Femur (tissue), 1 donor: ENCODE measurements at regions not wholly inside any gene's neighbourhood (a gene's known extent, or its start where the extent isn't known, plus 50 kb on each side); places are given as distances from the start of the nearest gene placed in this dataset.
"Not testable (repeated sequence)": the region's sequence is repeated elsewhere in the genome, so short reads cannot be mapped to it uniquely, and the experiment has no call there.

Source experiments
- DNase-seq: peaks from one replicate; pipeline ENCODE4 v3.0.0-alpha.2; 2017

GRCh38 chrX:118216087-118216486 is 99.5 kb upstream of the KLHL13 start:
- DNase-seq, result no peak

DNA sequence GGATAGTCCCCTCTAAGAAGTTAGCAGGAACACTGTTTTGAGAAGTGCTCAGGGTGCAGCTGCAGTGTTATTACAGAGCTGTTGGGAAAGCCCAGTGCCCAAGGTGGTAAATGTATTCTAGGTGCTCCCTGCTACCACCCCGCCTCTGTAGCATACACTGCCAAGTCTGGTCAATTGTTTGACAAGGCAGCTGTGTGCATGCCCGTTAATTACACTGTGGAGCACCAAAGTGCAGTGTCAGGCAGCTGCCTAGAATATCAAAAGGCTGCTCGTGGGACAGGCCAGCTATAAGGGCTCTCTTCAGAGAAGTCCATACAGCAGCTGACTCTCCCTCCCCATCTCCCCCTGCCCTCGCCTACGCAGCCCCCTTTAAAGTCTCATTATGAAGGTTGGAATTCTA is 99.9 kb upstream of the KLHL13 start:
- peak; percentile 40 for DNase-seq

DNA sequence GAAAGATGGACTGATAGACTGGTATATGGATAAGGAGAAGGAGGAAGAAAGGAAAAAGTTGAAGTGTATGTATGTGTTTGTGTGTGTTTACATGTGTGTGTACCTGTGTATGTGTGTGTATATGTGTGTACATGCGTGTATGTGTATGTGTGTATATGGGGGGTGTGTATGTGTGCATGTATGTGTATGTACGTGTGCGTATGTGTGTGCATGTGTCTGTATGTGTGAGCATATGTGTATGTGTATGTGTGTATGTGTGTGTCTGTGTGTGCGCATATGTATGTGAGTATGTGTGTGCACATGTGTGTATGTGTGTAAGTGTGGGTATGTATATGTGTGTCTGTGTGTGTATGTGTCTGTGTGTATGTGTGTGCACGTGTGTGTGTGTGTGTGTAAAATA is 101.5 kb upstream of the KLHL13 start:
- no peak for DNase-seq

DNA sequence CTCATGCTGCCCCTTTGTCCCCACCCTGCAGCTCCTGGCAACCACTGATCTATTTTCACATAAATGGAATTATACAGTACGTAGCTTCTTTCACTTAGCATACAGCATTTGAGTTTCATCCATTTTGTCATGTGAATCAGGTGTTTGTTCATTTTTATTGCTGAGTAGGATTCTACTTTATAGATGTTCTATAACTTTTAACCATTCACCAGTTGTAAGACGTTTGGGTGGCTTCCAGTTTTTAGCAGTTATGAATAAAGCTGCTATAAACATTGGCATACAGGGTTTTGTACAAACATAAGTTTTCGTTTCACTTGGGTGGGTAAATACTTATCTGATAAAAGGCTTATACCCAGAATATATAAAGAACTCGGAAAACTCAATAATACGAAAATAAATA is 102.3 kb upstream of the KLHL13 start:
- no peak for DNase-seq

GRCh38 chrX:118219866-118220265 is 103.3 kb upstream of the KLHL13 start:
- DNase-seq, result no peak

DNA sequence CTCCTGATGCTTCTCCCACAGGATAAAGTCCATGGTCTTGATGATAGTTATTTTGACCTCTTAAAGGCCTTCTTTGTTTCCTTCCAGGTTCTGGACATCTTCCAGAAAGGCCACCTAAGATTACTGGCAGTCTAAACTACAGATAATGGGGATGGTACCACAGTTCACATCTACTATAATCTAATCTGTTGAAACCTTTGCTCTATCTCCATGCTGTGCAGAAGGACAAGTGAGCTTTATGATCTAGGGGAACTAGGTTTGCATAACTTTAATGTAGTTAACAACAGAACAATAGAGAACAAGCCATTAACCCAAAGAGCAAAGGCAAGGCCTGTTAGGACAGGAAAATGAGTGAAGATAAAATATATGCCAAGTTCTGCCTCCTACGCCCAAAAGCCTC is 103.9 kb upstream of the KLHL13 start:
- DNase-seq, result no peak

- DNase-seq, result no peak
Observed at GRCh38 chrX:118221270-118221669, 104.7 kb upstream of the KLHL13 start.

DNA sequence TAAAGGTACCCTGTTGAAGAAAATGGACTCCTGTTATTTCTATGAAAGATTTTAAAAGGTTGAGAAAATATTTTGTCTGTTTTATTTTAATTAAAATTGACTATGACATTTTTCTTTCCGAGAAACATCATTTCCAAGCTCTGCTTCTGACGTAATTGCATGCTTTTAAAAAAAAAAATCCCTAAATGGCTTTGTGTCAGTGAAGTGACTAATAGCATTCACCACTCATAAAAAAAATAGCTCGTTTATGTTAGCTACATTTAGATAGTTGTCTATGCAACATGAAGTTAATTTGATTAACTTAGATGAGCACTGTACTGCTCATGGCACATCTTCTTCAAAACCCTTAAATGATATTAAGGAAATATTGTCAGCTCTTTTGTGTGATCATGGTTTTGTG is 105.1 kb upstream of the KLHL13 start:
- DNase-seq, result no peak

- DNase-seq, result no peak
Observed at GRCh38 chrX:118222421-118222820, 105.8 kb upstream of the KLHL13 start.

DNA sequence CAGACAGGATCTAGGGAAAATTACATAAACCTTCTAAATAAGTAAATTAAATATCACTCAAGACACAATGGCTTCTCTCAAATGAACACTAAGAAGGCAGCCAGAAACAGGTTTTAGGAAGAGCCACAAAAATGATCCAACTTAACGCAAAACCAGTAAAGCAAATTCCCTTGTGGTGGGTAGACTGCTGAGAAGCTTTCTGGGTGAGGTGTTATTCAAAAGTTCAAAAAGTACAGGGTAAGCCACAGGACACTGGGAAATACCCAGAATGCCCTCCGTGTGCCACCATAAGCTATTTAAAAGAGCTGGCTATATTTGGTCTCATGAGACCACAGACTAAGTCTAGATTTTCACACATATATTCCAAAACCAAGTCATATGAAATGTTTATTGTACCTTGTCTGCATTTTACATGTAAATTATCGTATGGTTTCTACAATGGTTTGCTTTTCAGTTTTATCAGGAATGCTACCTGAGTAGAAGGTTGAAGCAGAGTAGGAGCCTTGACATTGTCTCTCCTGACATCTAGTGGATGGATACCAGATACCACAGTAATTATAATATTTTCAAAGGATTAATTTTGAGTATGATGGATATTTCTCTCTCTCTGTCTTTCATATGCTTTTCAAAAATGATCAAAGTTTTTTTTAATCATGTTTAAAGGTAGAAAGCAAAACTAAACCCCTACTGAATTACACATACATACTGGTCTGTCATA is 109.3 kb upstream of the KLHL13 start:
- no peak for DNase-seq

- no peak for DNase-seq
Observed at GRCh38 chrX:118228041-118228440, 111.4 kb upstream of the KLHL13 start.

GRCh38 chrX:118228456-118228855 is 111.8 kb upstream of the KLHL13 start:
- no peak for DNase-seq

- no peak for DNase-seq
Observed at GRCh38 chrX:118231464-118231863, 114.4 kb upstream of the WDR44 start.

DNA sequence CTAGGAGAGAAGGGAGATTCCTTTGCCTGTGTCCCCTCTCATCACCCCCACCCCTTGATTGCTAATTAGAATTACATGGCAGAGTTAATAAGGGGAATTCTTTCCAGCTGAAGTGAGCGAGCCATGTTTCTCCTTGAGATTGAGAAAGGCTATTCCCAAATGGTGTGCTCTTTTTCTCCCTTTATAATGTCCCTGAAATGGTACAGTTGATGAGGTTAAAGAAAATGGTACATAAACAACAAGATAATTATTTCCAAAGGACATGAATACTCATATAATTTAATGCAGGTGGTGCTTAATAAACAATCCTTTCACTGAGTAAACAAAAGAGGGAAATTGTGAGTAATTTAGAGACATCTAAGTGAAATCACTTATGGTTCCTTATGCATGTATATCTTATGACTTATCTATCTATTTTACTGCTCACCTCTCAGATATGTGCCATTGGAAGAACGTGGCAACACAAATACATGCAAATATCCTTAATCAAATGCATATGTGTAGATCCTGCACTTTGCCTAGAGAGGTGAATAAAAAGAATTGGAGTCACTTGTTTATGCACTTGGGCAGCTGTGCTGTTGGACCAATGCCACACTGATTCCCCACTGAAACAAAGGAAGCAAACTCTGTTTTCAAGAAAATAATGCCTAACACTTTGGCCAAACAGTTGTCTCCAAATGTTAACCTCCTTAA is 106.6 kb upstream of the WDR44 start:
- DNase-seq, result peak; percentile 66

DNA sequence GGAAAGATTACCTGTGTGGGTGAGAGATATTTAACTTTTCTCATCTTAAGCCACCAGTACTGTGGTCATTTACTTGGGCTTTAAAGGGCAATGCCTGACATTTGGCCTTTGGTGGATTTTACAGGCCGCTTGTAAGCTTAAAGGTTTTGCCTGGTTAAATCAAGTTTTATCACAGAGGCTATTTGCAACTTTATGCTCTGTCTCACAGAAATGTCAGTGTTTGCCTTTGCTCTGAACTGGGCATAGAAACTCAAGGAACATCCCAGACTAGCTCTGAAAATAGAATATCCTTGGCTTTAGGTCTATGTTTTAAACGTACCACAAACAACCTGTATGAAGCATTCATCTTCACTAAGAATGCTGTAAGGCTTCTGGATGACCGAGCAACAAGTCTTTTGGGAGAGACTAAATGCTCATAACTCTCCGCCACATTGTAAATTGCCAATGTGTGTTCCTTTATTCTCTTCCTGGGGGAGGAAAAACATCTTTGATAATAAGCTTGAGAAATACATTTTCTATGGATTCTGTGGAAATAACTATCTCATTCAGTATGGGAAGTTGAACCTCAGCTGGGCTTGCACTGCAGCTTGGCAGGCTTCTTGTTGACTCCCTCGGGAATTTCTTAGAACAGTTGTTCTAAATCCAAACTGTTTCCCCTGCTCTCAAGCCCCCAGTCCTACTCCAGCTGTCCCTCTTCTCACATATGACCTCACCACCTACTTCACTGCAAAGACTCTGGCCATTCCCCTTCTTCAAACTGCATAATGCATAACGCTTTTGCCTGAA is 105.8 kb upstream of the WDR44 start:
- peak; percentile 79 for DNase-seq

- not testable (repeated sequence) for DNase-seq
Observed at GRCh38 chrX:118246961-118247360, 98.9 kb upstream of the WDR44 start.

DNA sequence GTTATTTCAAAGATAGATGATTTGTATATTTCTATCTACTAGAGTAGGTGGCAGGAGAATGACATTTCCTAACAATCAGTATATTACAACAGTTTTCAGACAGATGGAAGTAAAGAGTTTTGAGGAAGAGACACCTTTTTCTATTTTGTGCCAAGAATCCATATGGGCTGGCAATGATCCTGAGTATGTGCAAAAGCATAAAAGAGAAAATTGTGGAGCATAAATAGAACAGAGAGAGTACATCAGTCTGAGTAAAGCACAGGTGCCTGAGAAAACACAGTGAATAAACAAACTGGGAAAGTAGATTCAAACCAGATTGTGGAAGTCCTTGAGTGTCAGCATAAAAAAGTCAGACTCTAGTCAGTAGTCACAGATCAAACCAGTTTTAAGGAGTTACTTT is 96.8 kb upstream of the WDR44 start:
- DNase-seq, result no peak

GRCh38 chrX:118250445-118250844 is 95.5 kb upstream of the WDR44 start:
- DNase-seq, result no peak

- peak; percentile 36 for DNase-seq
Observed at GRCh38 chrX:118251271-118251670, 94.6 kb upstream of the WDR44 start.

GRCh38 chrX:118252967-118253366 is 92.9 kb upstream of the WDR44 start:
- no peak for DNase-seq

GRCh38 chrX:118254611-118255010 is 91.3 kb upstream of the WDR44 start:
- peak; percentile 61 for DNase-seq

- no peak for DNase-seq
Observed at GRCh38 chrX:118255921-118256320, 90.0 kb upstream of the WDR44 start.

DNA sequence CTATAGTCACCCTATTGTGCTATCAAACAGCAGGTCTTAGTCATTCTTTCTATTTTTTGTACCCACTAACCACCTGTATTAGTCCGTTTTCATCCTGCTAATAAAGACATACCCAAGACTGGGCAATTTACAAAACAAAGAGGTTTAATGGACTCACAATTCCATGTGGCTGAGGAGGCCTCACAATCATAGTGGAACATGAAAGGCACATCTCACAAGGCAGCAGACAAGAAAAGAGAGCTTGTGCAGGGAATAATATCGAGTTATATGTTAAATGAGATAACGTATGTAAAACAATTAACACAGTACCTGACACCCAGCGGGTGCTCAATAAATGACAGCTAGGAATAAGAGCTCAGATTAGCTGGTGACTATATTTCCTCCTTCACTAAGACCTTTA is 88.1 kb upstream of the WDR44 start:
- no peak for DNase-seq

GRCh38 chrX:118259213-118259612 is 86.7 kb upstream of the WDR44 start:
- DNase-seq, result no peak
